ENCODE measurements at regions not wholly inside any gene's neighbourhood (a gene's known extent, or its start where the extent isn't known, plus 50 kb on each side); places are given as distances from the start of the nearest gene placed in this dataset.

DNA sequence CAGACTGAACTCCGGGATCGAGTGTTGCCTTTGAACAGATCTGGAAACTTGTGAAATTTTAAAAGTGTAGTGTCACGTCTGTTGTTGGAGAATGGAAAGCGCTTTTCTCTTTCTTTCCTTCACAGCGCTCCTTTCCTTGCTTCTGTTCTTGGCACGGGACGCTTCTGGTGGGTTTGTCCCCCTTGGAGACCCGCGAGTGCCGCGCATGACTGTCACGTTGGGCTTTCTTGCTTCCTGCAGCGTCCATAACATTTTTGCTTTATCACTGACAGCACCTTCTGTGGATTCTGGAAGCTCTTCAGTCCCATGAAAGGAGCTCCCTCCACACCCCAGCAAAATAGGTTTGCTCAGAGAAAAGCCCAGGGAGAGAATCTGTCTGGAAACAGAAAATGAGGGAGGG lies 193.0 kb upstream of the TMEM132C start:
- TF ChIP-seq, protein P1, sequence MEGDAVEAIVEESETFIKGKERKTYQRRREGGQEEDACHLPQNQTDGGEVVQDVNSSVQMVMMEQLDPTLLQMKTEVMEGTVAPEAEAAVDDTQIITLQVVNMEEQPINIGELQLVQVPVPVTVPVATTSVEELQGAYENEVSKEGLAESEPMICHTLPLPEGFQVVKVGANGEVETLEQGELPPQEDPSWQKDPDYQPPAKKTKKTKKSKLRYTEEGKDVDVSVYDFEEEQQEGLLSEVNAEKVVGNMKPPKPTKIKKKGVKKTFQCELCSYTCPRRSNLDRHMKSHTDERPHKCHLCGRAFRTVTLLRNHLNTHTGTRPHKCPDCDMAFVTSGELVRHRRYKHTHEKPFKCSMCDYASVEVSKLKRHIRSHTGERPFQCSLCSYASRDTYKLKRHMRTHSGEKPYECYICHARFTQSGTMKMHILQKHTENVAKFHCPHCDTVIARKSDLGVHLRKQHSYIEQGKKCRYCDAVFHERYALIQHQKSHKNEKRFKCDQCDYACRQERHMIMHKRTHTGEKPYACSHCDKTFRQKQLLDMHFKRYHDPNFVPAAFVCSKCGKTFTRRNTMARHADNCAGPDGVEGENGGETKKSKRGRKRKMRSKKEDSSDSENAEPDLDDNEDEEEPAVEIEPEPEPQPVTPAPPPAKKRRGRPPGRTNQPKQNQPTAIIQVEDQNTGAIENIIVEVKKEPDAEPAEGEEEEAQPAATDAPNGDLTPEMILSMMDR (conservative IDR thresholded peaks at IDR 0.05; ENCODE audit: low read depth in 2 of 2), result no peak
- TF ChIP-seq ZNF114 (CRISPR knock-in tag; IDR thresholded peaks at IDR 0.05), result no peak
